ENCODE measurements at regions not wholly inside any gene's neighbourhood (a gene's known extent, or its start where the extent isn't known, plus 50 kb on each side); places are given as distances from the start of the nearest gene placed in this dataset.

GRCh38 chr22:48316257-48317250, 1511.1 kb downstream of the BRD1 start:
- TF ChIP-seq CTCF (IDR thresholded peaks at IDR 0.05) = no peak
- DNase-seq (ENCODE audit: low spot score) = peak; percentile 69
- no peak overlapping the region for H3K27ac ChIP-seq

GRCh38 chr22:48315439-48316256, 1512.0 kb downstream of the BRD1 start:
- TF ChIP-seq CTCF (IDR thresholded peaks at IDR 0.05) = no peak
- H3K27ac ChIP-seq = no peak overlapping the region
- H3K4me3 ChIP-seq = no peak overlapping the region
- DNase-seq (ENCODE audit: low spot score) = peak; percentile 72

More at GRCh38 chr22:48316257-48317250, 1511.1 kb downstream of the BRD1 start:
- H3K4me3 ChIP-seq = no peak overlapping the region

GRCh38 chr22:48314073-48314472, 1513.6 kb downstream of the BRD1 start:
- H3K27ac ChIP-seq = no peak overlapping the region
- TF ChIP-seq CTCF (IDR thresholded peaks at IDR 0.05) = no peak
- no peak overlapping the region for H3K4me3 ChIP-seq
- DNase-seq (ENCODE audit: low spot score) = peak; percentile 21

GRCh38 chr22:48313175-48313830, 1514.4 kb downstream of the BRD1 start:
- H3K27ac ChIP-seq = no peak overlapping the region
- DNase-seq (ENCODE audit: low spot score) = peak; percentile 22
- no peak for TF ChIP-seq CTCF (IDR thresholded peaks at IDR 0.05)
- H3K4me3 ChIP-seq = no peak overlapping the region

GRCh38 chr22:48310740-48311139, 1516.9 kb downstream of the BRD1 start:
- H3K27ac ChIP-seq = no peak overlapping the region
- H3K4me3 ChIP-seq = no peak overlapping the region
- TF ChIP-seq CTCF (IDR thresholded peaks at IDR 0.05) = no peak
- peak; percentile 54 for DNase-seq (ENCODE audit: low spot score)

- no peak for DNase-seq (ENCODE audit: low spot score)
- H3K27ac ChIP-seq = no peak overlapping the region
- no peak overlapping the region for H3K4me3 ChIP-seq
- TF ChIP-seq CTCF (IDR thresholded peaks at IDR 0.05) = no peak
Observed at GRCh38 chr22:48310289-48310688, 1517.4 kb downstream of the BRD1 start.
